ENCODE measurements at regions not wholly inside any gene's neighbourhood (a gene's known extent, or its start where the extent isn't known, plus 50 kb on each side); places are given as distances from the start of the nearest gene placed in this dataset.

DNA sequence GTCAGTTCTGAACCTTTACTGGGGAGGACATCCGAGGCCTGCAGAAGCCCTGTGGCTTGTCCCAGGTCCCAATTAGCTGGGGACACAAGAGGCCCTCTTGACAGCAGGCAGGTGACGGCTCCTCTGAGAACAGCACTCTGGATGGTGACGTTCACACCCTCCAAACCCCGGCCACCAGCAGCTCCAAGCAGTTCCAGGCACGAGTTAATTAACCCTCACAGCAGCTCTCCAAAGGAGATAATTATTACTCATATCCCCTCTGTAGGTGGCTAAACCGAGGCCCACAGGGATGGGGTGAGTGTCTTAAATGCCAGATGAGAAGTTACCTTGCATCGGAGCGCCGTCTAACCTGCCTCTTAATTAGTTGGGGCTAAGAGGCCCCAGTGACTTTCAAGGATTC, 168.9 kb upstream of the CIBAR2 start:
- peaks cover 87% of the 10 kb centered on the region for H4K20me1 ChIP-seq (ENCODE audit: insufficient read depth, low read length)
- H2AK9ac ChIP-seq (replicated peaks; ENCODE audit: low read depth, low read length, poor library complexity), result no peak overlapping the region

More for the DNA sequence above, 168.9 kb upstream of the CIBAR2 start:
- no peak overlapping the region for H3K27ac ChIP-seq (ENCODE audit: insufficient read depth, low read length)
- H3K79me1 ChIP-seq (ENCODE audit: low read depth in 1 of 2, low read length in 2 of 2), result peaks cover 5 to 66% of the 10 kb centered on the region in 2 experiments
- no peak overlapping the region for H4K91ac ChIP-seq (ENCODE audit: insufficient read depth, low read depth, low read length)
- POLR2A ChIA-PET (ENCODE audit: unreplicated experiment), result no interaction called here
- WGBS, 2 experiments (ENCODE audit: extremely low coverage in 2 of 2, insufficient read length in 1 of 2), result 88% methylated on average over 1 of the region's 9 CpGs; no CpG with 5 or more reads in 1 of the 2 experiments
- no peak overlapping the region for H2AK5ac ChIP-seq (ENCODE audit: low read depth, low read length)
- H3K27me3 ChIP-seq (ENCODE audit: control insufficient read depth, insufficient read depth, low read length), result no peaks in the 10 kb centered on the region
- CTCF ChIA-PET, result no interaction called here
- no peak overlapping the region for H3K23ac ChIP-seq (ENCODE audit: low read depth, low read length)
- H3K56ac ChIP-seq (ENCODE audit: extremely low read depth, insufficient read depth, low read length), result no peak overlapping the region
- no peak overlapping the region for H2BK20ac ChIP-seq (ENCODE audit: low read depth, low read length)
- H2BK15ac ChIP-seq (ENCODE audit: low read depth, low read length), result no peak overlapping the region
- no peak overlapping the region for H3K14ac ChIP-seq (replicated peaks; ENCODE audit: low read depth, low read length)
- no peak overlapping the region for H3K4ac ChIP-seq (ENCODE audit: low read depth, low read length)
- in situ Hi-C loops (cut with MboI; ENCODE audit: low sequenced_read_pairs) (no loop called here), dilution Hi-C loops (cut with HindIII; ENCODE audit: low sequenced_read_pairs, unreplicated experiment) (no loop called here), intact Hi-C loops (cut with micrococcal nuclease) (no loop called here)
- no peaks in the 10 kb centered on the region for H3K9me3 ChIP-seq (ENCODE audit: control insufficient read depth, insufficient read depth, low read length)
- H2BK120ac ChIP-seq (ENCODE audit: low read depth, low read length), result no peak overlapping the region
- H3K9ac ChIP-seq (ENCODE audit: low read depth, low read length), result no peak overlapping the region
- H3K4me1 ChIP-seq (ENCODE audit: control insufficient read depth, insufficient read depth, low read length), result peaks cover 10% of the 10 kb centered on the region
- no peak for ATAC-seq (ENCODE audit: low read depth)
- no peak overlapping the region for H3K4me2 ChIP-seq (ENCODE audit: low read depth, low read length)
- H2BK5ac ChIP-seq (ENCODE audit: low read depth, low read length, poor library complexity, severe bottlenecking), result no peak overlapping the region
- DNase-seq, result no peak
- TF ChIP-seq SMC3 (IDR thresholded peaks at IDR 0.05; ENCODE audit: low read depth, low read length) (no peak), RFX5 (IDR thresholded peaks at IDR 0.05; ENCODE audit: low read depth, low read length) (no peak), FOS (IDR thresholded peaks at IDR 0.05; ENCODE audit: low read depth, low read length) (no peak), CTCF (conservative IDR thresholded peaks at IDR 0.05; ENCODE audit: low read depth, low read length) (no peak), USF2 (IDR thresholded peaks at IDR 0.05; ENCODE audit: low read depth, low read length) (no peak), MXI1 (IDR thresholded peaks at IDR 0.05; ENCODE audit: borderline replicate concordance, low read depth, low read length) (no peak), RCOR1 (IDR thresholded peaks at IDR 0.05; ENCODE audit: insufficient replicate concordance, low read length) (no peak), MAFK (IDR thresholded peaks at IDR 0.05; ENCODE audit: low read depth, low read length) (no peak), CHD1 (IDR thresholded peaks at IDR 0.05; ENCODE audit: low read depth, low read length) (no peak), NFE2L2 (IDR thresholded peaks at IDR 0.05; ENCODE audit: low read depth, low read length) (no peak), POLR2A (IDR thresholded peaks at IDR 0.05; ENCODE audit: low read depth, low read length) (no peak), BHLHE40 (IDR thresholded peaks at IDR 0.05; ENCODE audit: low read depth, low read length) (no peak), CEBPB (IDR thresholded peaks at IDR 0.05; ENCODE audit: low read depth, low read length) (no peak), RAD21 (IDR thresholded peaks at IDR 0.05; ENCODE audit: low read length) (no peak), MAZ (IDR thresholded peaks at IDR 0.05; ENCODE audit: borderline replicate concordance, low read depth, low read length) (no peak)
- TF ChIP-seq, protein P1, sequence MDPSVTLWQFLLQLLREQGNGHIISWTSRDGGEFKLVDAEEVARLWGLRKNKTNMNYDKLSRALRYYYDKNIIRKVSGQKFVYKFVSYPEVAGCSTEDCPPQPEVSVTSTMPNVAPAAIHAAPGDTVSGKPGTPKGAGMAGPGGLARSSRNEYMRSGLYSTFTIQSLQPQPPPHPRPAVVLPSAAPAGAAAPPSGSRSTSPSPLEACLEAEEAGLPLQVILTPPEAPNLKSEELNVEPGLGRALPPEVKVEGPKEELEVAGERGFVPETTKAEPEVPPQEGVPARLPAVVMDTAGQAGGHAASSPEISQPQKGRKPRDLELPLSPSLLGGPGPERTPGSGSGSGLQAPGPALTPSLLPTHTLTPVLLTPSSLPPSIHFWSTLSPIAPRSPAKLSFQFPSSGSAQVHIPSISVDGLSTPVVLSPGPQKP (IDR thresholded peaks at IDR 0.05; ENCODE audit: borderline replicate concordance, low read depth, low read length), result no peak
- 0 out of 2 replicates have a peak, but pooled peaks cover 2% of the 10 kb centered on the region for H3K36me3 ChIP-seq (ENCODE audit: control insufficient read depth, insufficient read depth, low read length)
- H4K8ac ChIP-seq (ENCODE audit: low read depth in 2 of 2, low read length in 2 of 2), result no peak overlapping the region
- no peak overlapping the region for H2AFZ ChIP-seq (replicated peaks; ENCODE audit: low read length, poor library complexity)
- H4K5ac ChIP-seq (ENCODE audit: low read depth, low read length), result no peak overlapping the region
- no peak overlapping the region for H3K18ac ChIP-seq (ENCODE audit: low read depth, low read length)
- H3K4me3 ChIP-seq (ENCODE audit: insufficient read depth, low read depth, low read length), result no peak overlapping the region
- H3K9me1 ChIP-seq (ENCODE audit: insufficient read depth, low read length), result peaks cover 7% of the 10 kb centered on the region; the same call in 1 of the 2 replicates
- BruUV-seq (replicated peaks), result no TSS peak

Measured in IMR-90 (cell line).